CD14-positive monocyte (primary cell): ENCODE measurements at regions not wholly inside any gene's neighbourhood (a gene's known extent, or its start where the extent isn't known, plus 50 kb on each side); places are given as distances from the start of the nearest gene placed in this dataset.

Experiments used
- DNase-seq, 3 donors: peaks; one replicate each; pipeline ENCODE4 v3.0.0-alpha.2; 2011 to 2022
- H2AFZ ChIP-seq: 2 replicates; pipeline ENCODE4 v1.6.0; 2012; ENCODE audit warnings: mild to moderate bottlenecking, low read depth, low read length, inconsistent platforms; ENCODE audit not compliant: insufficient read depth, poor library complexity, severe bottlenecking
- H3K27ac ChIP-seq, 2 donors: 1 replicate in 1 of 2; 2 replicates in 1 of 2; pipeline ENCODE4 v1.5.1; 2012 to 2013; ENCODE audit warnings: low read length in 2 of 2, control low read depth in 1 of 2, inconsistent platforms in 1 of 2, low read depth in 1 of 2, mild to moderate bottlenecking in 1 of 2
- H3K27me3 ChIP-seq, 2 donors: one replicate each; pipeline versions ENCODE4 v1.6.0 to v1.6.1; 2011 to 2013; ENCODE audit warnings: low read length in 2 of 2; ENCODE audit not compliant: control insufficient read depth in 2 of 2, insufficient read depth in 2 of 2
- H3K36me3 ChIP-seq, 2 donors: replicated peaks in 1 of 2; 1 replicate in 1 of 2; 2 replicates in 1 of 2; pipeline versions ENCODE4 v1.5.1 to v1.6.1; 2012 to 2013; ENCODE audit warnings: low read length in 2 of 2, control low read depth in 1 of 2, inconsistent platforms in 1 of 2, mild to moderate bottlenecking in 1 of 2; ENCODE audit not compliant: insufficient read depth in 2 of 2, control insufficient read depth in 1 of 2
- H3K4me1 ChIP-seq, 2 donors: 1 replicate in 1 of 2; 2 replicates in 1 of 2; pipeline versions ENCODE4 v1.5.1 to v1.6.1; 2012 to 2013; ENCODE audit warnings: low read length in 2 of 2, control low read depth in 1 of 2, inconsistent platforms in 1 of 2, mild to moderate bottlenecking in 1 of 2, moderate library complexity in 1 of 2; ENCODE audit not compliant: insufficient read depth in 2 of 2, control insufficient read depth in 1 of 2
- H3K4me2 ChIP-seq: replicated peaks from 2 replicates; pipeline ENCODE3; 2012; ENCODE audit warnings: low read length, moderate library complexity, mild to moderate bottlenecking; ENCODE audit not compliant: poor library complexity, severe bottlenecking; ENCODE audit errors: extremely low read depth
- H3K4me3 ChIP-seq, 3 experiments: fragments of 200-600 bp in 1 of 3; sonication (generic) in 1 of 3; replicated peaks in 1 of 3; 1 replicate in 2 of 3; 2 replicates in 1 of 3; pipeline ENCODE4 v1.5.1; 2011 to 2013; ENCODE audit warnings: low read length in 3 of 3, mild to moderate bottlenecking in 3 of 3, control low read depth in 2 of 3, low read depth in 2 of 3, inconsistent platforms in 1 of 3, moderate library complexity in 1 of 3
- H3K79me2 ChIP-seq: 2 replicates; pipeline ENCODE4 v1.6.0; 2012; ENCODE audit warnings: mild to moderate bottlenecking, control low read depth, inconsistent platforms, low read length, moderate library complexity; ENCODE audit not compliant: insufficient read depth
- H3K9ac ChIP-seq: 2 replicates; pipeline ENCODE4 v1.6.0; 2017; ENCODE audit warnings: low read length, mild to moderate bottlenecking; ENCODE audit not compliant: insufficient read depth, poor library complexity, severe bottlenecking
- H3K9me3 ChIP-seq, 2 donors: replicated peaks in 1 of 2; 1 replicate in 1 of 2; 2 replicates in 1 of 2; pipeline versions ENCODE4 v1.5.1 to v1.6.1; 2012 to 2013; ENCODE audit warnings: low read length in 2 of 2, control low read depth in 1 of 2; ENCODE audit not compliant: control insufficient read depth in 1 of 2, insufficient read depth in 1 of 2
- H4K20me1 ChIP-seq: 2 replicates; pipeline ENCODE4 v1.6.0; 2012; ENCODE audit warnings: mild to moderate bottlenecking, low read length, control low read depth, moderate library complexity; ENCODE audit not compliant: insufficient read depth
- H3K27ac Mint-ChIP-seq, 7 donors: one replicate each; pipeline ENCODE4 v1.8.0; 2020; ENCODE audit warnings: mild to moderate bottlenecking in 7 of 7, mixed read lengths in 7 of 7, moderate library complexity in 6 of 7, inconsistent platforms in 2 of 7
- H3K27me3 Mint-ChIP-seq, 3 donors: one replicate each; pipeline ENCODE4 v1.8.0; 2021 to 2022; ENCODE audit warnings: low read depth in 3 of 3, mild to moderate bottlenecking in 3 of 3, mixed read lengths in 3 of 3, moderate library complexity in 3 of 3, inconsistent platforms in 1 of 3
- H3K36me3 Mint-ChIP-seq, 2 donors: one replicate each; pipeline ENCODE4 v1.8.0; 2020; ENCODE audit warnings: mixed read lengths in 2 of 2, inconsistent platforms in 1 of 2, mild to moderate bottlenecking in 1 of 2
- H3K4me1 Mint-ChIP-seq: one replicate; pipeline ENCODE4 v1.8.0; 2020; ENCODE audit warnings: mild to moderate bottlenecking, mixed read lengths
- H3K4me3 Mint-ChIP-seq, 2 donors: one replicate each; pipeline ENCODE4 v1.8.0; 2020; ENCODE audit warnings: mild to moderate bottlenecking in 2 of 2, mixed read lengths in 2 of 2, moderate library complexity in 1 of 2
- H3K9me3 Mint-ChIP-seq, 7 donors: one replicate each; pipeline ENCODE4 v1.8.0; 2020 to 2022; ENCODE audit warnings: mixed read lengths in 7 of 7, mild to moderate bottlenecking in 6 of 7, moderate library complexity in 6 of 7, inconsistent platforms in 2 of 7
- WGBS: methylation state at CpG from one replicate; pipeline ENCODE4 v1.1.5; 2013; ENCODE audit warnings: missing lambda C conversion rate; ENCODE audit not compliant: insufficient coverage; 5-methylcytosine and 5-hydroxymethylcytosine counted together
- intact Hi-C, 2 donors: fragments of 100-400 bp; cut with micrococcal nuclease; formaldehyde crosslinking; loops; one replicate each; pipeline versions ENCODE4 v1.15.0 to v1.15.1; 2023
- TF ChIP-seq, protein P1 (sequence below): fragments of 200-600 bp; IDR thresholded peaks from one replicate; pipeline ENCODE4 v1.8.0; 2022; ENCODE audit warnings: antibody characterized with exemption, mild to moderate bottlenecking

DNA sequence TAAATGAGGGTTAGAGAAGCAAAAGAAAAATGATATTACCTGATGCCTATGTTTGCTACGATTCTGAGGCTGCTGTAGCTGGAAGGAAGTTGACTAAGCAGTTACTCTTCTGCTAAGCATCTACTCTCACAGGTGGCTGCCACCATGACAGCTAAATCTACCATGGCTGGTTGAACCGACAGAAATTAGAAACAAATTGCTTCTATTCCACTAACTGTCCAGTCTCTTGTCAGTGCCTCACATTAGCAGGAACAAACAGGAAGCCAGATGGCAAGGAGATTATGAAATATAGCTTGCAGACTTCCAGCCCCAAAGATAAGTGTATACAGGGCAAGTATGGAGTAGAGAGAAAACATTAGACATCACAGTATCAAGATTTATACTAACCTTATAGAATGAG, 59.4 kb upstream of the TMEM200A start:
- peaks cover 0 to 2% (median 0%) of the 10 kb centered on the region in 7 donors for H3K9me3 Mint-ChIP-seq
- H2AFZ ChIP-seq: no peak overlapping the region
- no peaks in the 10 kb centered on the region for H3K36me3 ChIP-seq
- H3K27ac ChIP-seq: no peak overlapping the region
- no peaks in the 10 kb centered on the region for H4K20me1 ChIP-seq
- no peak for DNase-seq
- H3K27me3 ChIP-seq: no peaks in the 10 kb centered on the region
- H3K4me2 ChIP-seq: no peak overlapping the region
- no peaks in the 10 kb centered on the region for H3K4me1 Mint-ChIP-seq
- no peak overlapping the region for H3K9ac ChIP-seq
- H3K4me3 ChIP-seq: no peak overlapping the region
- no CpG with 5 or more reads among the region's 2 CpGs for WGBS
- H3K27me3 Mint-ChIP-seq: no peaks in the 10 kb centered on the region
- H3K27ac Mint-ChIP-seq: no peak overlapping the region
- TF ChIP-seq, protein P1, sequence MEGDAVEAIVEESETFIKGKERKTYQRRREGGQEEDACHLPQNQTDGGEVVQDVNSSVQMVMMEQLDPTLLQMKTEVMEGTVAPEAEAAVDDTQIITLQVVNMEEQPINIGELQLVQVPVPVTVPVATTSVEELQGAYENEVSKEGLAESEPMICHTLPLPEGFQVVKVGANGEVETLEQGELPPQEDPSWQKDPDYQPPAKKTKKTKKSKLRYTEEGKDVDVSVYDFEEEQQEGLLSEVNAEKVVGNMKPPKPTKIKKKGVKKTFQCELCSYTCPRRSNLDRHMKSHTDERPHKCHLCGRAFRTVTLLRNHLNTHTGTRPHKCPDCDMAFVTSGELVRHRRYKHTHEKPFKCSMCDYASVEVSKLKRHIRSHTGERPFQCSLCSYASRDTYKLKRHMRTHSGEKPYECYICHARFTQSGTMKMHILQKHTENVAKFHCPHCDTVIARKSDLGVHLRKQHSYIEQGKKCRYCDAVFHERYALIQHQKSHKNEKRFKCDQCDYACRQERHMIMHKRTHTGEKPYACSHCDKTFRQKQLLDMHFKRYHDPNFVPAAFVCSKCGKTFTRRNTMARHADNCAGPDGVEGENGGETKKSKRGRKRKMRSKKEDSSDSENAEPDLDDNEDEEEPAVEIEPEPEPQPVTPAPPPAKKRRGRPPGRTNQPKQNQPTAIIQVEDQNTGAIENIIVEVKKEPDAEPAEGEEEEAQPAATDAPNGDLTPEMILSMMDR: no peak
- H3K9me3 ChIP-seq: no peaks in the 10 kb centered on the region
- no peak overlapping the region for H3K4me3 Mint-ChIP-seq
- intact Hi-C loops: no loop called here
- no peaks in the 10 kb centered on the region for H3K4me1 ChIP-seq
- H3K79me2 ChIP-seq: no peaks in the 10 kb centered on the region
- H3K36me3 Mint-ChIP-seq: no peaks in the 10 kb centered on the region

DNA sequence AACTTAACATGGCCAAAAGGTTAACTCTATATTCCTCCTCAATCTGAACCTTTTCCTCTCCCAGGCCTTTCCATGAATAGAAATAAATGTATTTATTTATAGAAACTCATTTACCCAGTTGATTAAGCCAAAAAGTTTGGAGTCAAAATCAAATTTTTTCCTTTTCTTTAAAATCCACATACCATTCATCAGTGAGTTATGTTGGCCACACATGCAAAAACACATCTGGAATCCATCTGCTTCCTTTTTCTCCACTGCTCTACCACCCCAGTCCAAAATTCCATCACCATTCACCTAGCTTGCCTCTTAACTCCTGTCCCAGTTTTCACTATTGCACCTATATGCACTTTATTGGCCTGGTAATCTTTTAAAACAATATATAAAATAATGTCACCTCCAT, 62.4 kb upstream of the TMEM200A start:
- no peaks in the 10 kb centered on the region for H3K36me3 Mint-ChIP-seq
- Histone ChIP-seq H2AFZ (no peak overlapping the region), H3K4me3 (no peak overlapping the region), H3K9ac (no peak overlapping the region), H3K4me1 (no peaks in the 10 kb centered on the region), H3K36me3 (no peaks in the 10 kb centered on the region), H3K79me2 (no peaks in the 10 kb centered on the region), H3K9me3 (no peaks in the 10 kb centered on the region), H3K4me2 (no peak overlapping the region), H4K20me1 (no peaks in the 10 kb centered on the region), H3K27me3 (no peaks in the 10 kb centered on the region), H3K27ac (no peak overlapping the region)
- no peak overlapping the region for H3K4me3 Mint-ChIP-seq
- TF ChIP-seq, protein P1: no peak
- intact Hi-C loops: no loop called here
- peaks cover 0 to 3% (median 2%) of the 10 kb centered on the region in 7 donors for H3K9me3 Mint-ChIP-seq
- no peaks in the 10 kb centered on the region for H3K27me3 Mint-ChIP-seq
- no peaks in the 10 kb centered on the region for H3K4me1 Mint-ChIP-seq
- no peak overlapping the region for H3K27ac Mint-ChIP-seq
- DNase-seq: no peak
